Uterus (tissue), 3 donors: ENCODE measurements at regions not wholly inside any gene's neighbourhood (a gene's known extent, or its start where the extent isn't known, plus 50 kb on each side); places are given as distances from the start of the nearest gene placed in this dataset. TPM values are rescaled to one million over a fixed set of nuclear protein-coding genes. Genes with fewer than 3 reads are reported as not detected.
A peak's percentile ranks its signal among the peaks of the same experiment; 100 is the strongest.

Source experiments
- DNase-seq, 2 donors: peaks; one replicate each; pipeline ENCODE4 v3.0.0-alpha.2; 2019 to 2020
- H3K27ac ChIP-seq, 2 donors: fragments of 200-600 bp; sonication (generic); 1 replicate in 1 of 2; 2 replicates in 1 of 2; pipeline ENCODE4 v1.5.1; 2016 to 2018
- H3K27me3 ChIP-seq, 2 donors: fragments of 200-600 bp; sonication (generic); one replicate each; pipeline ENCODE4 v1.5.1; 2018 to 2019; ENCODE audit warnings: control low read depth in 1 of 2
- H3K36me3 ChIP-seq, 2 donors: fragments of 200-600 bp; sonication (generic); one replicate each; pipeline ENCODE4 v1.5.1; 2019; ENCODE audit warnings: control low read depth in 1 of 2
- H3K4me1 ChIP-seq, 2 donors: fragments of 200-600 bp; sonication (generic); one replicate each; pipeline ENCODE4 v1.5.1; 2018 to 2019; ENCODE audit warnings: control low read depth in 1 of 2
- H3K4me3 ChIP-seq, 2 donors: fragments of 200-600 bp; sonication (generic); 1 replicate in 1 of 2; 2 replicates in 1 of 2; pipeline ENCODE4 v1.5.1; 2018 to 2019; ENCODE audit warnings: mild to moderate bottlenecking in 1 of 2
- H3K9me3 ChIP-seq, 2 donors: fragments of 200-600 bp; sonication (generic); one replicate each; pipeline ENCODE4 v1.5.1; 2019; ENCODE audit warnings: control low read depth in 1 of 2
- CTCF ChIP-seq, 4 experiments: fragments of 200-600 bp in 2 of 4; fragments of 450-650 bp in 2 of 4; sonication (generic) in 2 of 4; IDR thresholded peaks; one replicate each; pipeline ENCODE4 v1.5.1; 2016 to 2019; ENCODE audit warnings: antibody characterized with exemption in 4 of 4, mild to moderate bottlenecking in 2 of 4, moderate library complexity in 1 of 4
- POLR2A ChIP-seq, 2 donors: fragments of 450-650 bp; IDR thresholded peaks; one replicate each; pipeline ENCODE4 v1.6.1; 2016; ENCODE audit warnings: antibody characterized with exemption in 2 of 2, mild to moderate bottlenecking in 1 of 2, moderate library complexity in 1 of 2
- intact Hi-C: fragments of 100-400 bp; cut with DNase I; formaldehyde crosslinking; loops from one replicate; pipeline ENCODE4 v1.15.1; 2023; ENCODE audit warnings: low total_unique reads
- microRNA-seq: library from miRNA; unstranded; fragments of <30 nt; microRNA quantifications from one replicate; pipeline ENCODE4, GENCODE V29; 2016; ENCODE audit warnings: borderline microRNAs expressed, borderline replicate concordance
- small RNA-seq: library from RNA; depleted of rRNA; stranded (forward); fragments of <200 nt; gene quantifications from one replicate; pipeline ENCODE3, GENCODE V24; 2016
- donor health status: DM: yes; HTN: yes; CAD: no.

GRCh38 chr11:79493555-79494171 is 52.8 kb upstream of the TENM4 start:
- H3K27me3 ChIP-seq = no peaks in the 10 kb centered on the region
- intact Hi-C loops = no loop called here
- H3K36me3 ChIP-seq = no peaks in the 10 kb centered on the region
- TF ChIP-seq POLR2A (IDR thresholded peaks at IDR 0.05) (no peak), CTCF (IDR thresholded peaks at IDR 0.05) (peak; percentile 29 to 57 (median 48))
- no peaks in the 10 kb centered on the region for H3K9me3 ChIP-seq
- H3K4me1 ChIP-seq = no peaks in the 10 kb centered on the region
- no peak overlapping the region for H3K27ac ChIP-seq
- H3K4me3 ChIP-seq = no peak overlapping the region
- peak; percentile 37 to 57 for DNase-seq

- H3K9me3 ChIP-seq = no peaks in the 10 kb centered on the region
- H3K4me1 ChIP-seq = no peaks in the 10 kb centered on the region
- H3K27ac ChIP-seq = no peak overlapping the region
- TF ChIP-seq POLR2A (IDR thresholded peaks at IDR 0.05) (no peak), CTCF (IDR thresholded peaks at IDR 0.05) (no peak)
- H3K4me3 ChIP-seq = no peak overlapping the region
- H3K36me3 ChIP-seq = no peaks in the 10 kb centered on the region
- no peak for DNase-seq
- intact Hi-C loops = no loop called here
- H3K27me3 ChIP-seq = no peaks in the 10 kb centered on the region
Measured at GRCh38 chr11:79492008-79492407, 51.2 kb upstream of the TENM4 start.

Small RNA genes in the stretch of these regions (microRNA-seq; reads per million reads assigned to microRNA genes)
- gene MIR4300 = not detected

Small RNA genes in the stretch of these regions (small RNA-seq; reads per million reads assigned to genes)
- gene AP002802.2 (not detected), gene MIR4300 (not detected), gene MTND4LP18 (not detected), gene RNU6-544P (not detected)
